RWPE1 (cell line): ENCODE measurements at regions not wholly inside any gene's neighbourhood (a gene's known extent, or its start where the extent isn't known, plus 50 kb on each side); places are given as distances from the start of the nearest gene placed in this dataset.

ENCODE experiments used
- CTCF ChIA-PET: fragments of 350-600 bp; sonication (Branson Sonifier 250); formaldehyde crosslinking; extraction: SDS; loops from one replicate; lab custom pipeline; 2021; lab: Yijun Ruan, JAX
- POLR2A ChIA-PET: fragments of 400-600 bp; formaldehyde crosslinking; extraction: SDS; loops from one replicate; lab custom pipeline; 2020; ENCODE audit warnings: antibody characterized with exemption; ENCODE audit not compliant: low non-redundant PET; lab: Yijun Ruan, JAX
- DNase-seq: peaks from one replicate; pipeline ENCODE4 v3.0.0; 2012; ENCODE audit warnings: low spot score
- H3K27ac ChIP-seq: fragments of 450-650 bp; 2 replicates; pipeline ENCODE4 v1.5.1; 2017
- CTCF ChIP-seq: fragments of 450-650 bp; conservative IDR thresholded peaks from 2 replicates; pipeline ENCODE4 v1.5.1; 2017; ENCODE audit warnings: low read depth, mild to moderate bottlenecking

- CTCF ChIA-PET, result interaction anchor here (0.7 kb wide), 1 partner anchor 12 kb away, joined by 3 read pairs; no protein-coding TSS in a partner anchor
- POLR2A ChIA-PET, result no interaction called here
- no peak for DNase-seq
- H3K27ac ChIP-seq, result no peak overlapping the region
- TF ChIP-seq CTCF, result no peak
These were observed 101.1 kb upstream of the SPON1 start for GRCh38 chr11:13861411-13861810.

- no peak overlapping the region for H3K27ac ChIP-seq
- ChIA-PET POLR2A (no interaction called here), CTCF (no interaction called here)
- TF ChIP-seq CTCF, result no peak
- DNase-seq, result no peak
These were observed 99.6 kb upstream of the SPON1 start for GRCh38 chr11:13862845-13863392.

GRCh38 chr11:13868710-13869397 is 93.7 kb upstream of the SPON1 start:
- DNase-seq, result peak; percentile 48
- POLR2A ChIA-PET, result no interaction called here
- CTCF ChIA-PET, result interaction anchor here (0.6 kb wide), 1 partner anchor 90 kb away, joined by 4 read pairs; no protein-coding TSS in a partner anchor
- TF ChIP-seq CTCF, result no peak
- H3K27ac ChIP-seq, result no peak overlapping the region

GRCh38 chr11:13869398-13869886 is 93.1 kb upstream of the SPON1 start:
- no peak for TF ChIP-seq CTCF
- H3K27ac ChIP-seq, result no peak overlapping the region
- no peak for DNase-seq
- ChIA-PET CTCF (interaction anchor here (0.6 kb wide), 1 partner anchor 91 kb away, joined by 4 read pairs; no protein-coding TSS in a partner anchor), POLR2A (no interaction called here)

- POLR2A ChIA-PET, result no interaction called here
- no peak overlapping the region for H3K27ac ChIP-seq
- TF ChIP-seq CTCF, result no peak
- DNase-seq, result no peak
- CTCF ChIA-PET, result no interaction called here
These were observed 87.9 kb upstream of the SPON1 start for GRCh38 chr11:13874597-13874996.

- ChIA-PET POLR2A (no interaction called here), CTCF (no interaction called here)
- TF ChIP-seq CTCF, result no peak
- DNase-seq, result no peak
- H3K27ac ChIP-seq, result no peak overlapping the region
These were observed 86.9 kb upstream of the SPON1 start for GRCh38 chr11:13875643-13876042.
